ENCODE measurements at regions not wholly inside any gene's neighbourhood (a gene's known extent, or its start where the extent isn't known, plus 50 kb on each side); places are given as distances from the start of the nearest gene placed in this dataset.
A peak's percentile ranks its signal among the peaks of the same experiment; 100 is the strongest.

DNA sequence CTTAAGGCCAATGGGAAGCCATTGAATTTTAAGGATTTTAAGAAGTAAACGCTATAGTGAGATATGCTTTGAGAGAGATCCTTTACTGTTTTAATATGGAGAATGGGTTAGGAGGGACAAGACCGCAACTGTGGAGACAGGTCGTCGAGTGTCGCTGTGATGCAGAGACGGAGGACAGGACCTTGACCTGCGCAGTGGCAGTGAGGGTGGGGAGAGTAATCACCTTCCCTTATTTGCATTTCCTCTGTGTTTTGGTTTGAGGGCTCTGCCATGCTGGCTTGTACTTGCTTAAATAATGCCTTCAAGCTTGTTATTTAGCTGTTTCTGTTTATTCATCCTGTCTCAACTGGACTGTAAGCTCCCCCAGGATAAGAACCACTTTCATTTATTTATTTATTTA is 345.0 kb downstream of the FBXW7 start:
- DNase-seq = no peak

DNA sequence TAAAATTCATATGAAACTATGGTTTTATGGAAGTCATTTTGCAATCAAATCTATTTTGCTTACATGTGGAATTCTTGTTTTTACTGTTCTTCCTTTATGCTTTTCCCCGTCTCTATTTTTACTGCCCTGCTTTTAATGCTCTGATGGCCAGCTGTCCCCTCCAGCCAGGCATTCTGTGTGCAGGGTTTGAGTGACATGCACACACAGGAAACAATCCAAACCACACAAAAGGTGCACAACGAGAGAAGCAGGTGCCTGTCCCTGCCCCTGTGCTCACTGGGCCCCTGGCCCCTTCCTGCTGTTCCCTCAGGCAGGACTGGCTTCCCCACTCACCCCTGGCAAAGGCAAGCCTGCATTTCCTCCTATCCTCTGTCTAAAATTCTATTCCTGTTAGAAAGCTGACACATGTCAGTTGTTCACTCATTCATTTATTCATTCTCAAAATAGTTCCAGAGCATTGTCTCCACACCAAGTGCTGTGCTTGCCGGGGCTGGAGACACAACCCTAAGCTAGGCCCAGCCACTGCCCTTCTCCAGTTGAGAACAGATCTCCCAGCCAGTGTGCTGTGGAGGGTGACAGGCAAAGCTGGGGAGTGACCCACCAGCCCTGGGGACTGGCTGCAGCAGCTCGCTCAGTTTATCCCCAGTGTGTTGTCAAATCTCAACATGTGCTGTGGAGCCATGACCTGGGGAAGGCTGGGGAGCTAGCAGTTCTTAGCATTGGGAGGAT is 346.3 kb downstream of the FBXW7 start:
- no peak for DNase-seq

GRCh38 chr4:152188801-152189200 is 347.1 kb downstream of the FBXW7 start:
- no peak for DNase-seq

DNA sequence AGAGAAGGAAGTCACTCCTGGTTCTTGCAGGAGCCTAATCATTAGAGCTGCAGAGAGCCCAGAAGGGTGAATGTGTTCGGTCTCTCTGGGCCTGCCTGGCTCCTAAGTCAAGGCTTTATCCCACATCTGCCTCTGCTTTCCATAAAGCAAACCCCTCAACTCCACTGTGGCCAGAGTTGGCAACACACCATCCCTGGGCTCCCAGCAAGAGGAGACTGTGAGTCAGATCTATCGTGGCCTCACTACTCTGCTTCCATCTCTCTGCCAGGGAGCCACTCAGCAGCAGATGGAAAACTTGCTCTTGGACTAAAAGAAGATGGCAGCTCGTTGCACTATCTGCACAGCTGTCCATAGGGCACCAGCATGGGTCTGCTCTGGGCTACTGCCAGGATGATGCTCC is 348.2 kb downstream of the FBXW7 start:
- DNase-seq = no peak

DNA sequence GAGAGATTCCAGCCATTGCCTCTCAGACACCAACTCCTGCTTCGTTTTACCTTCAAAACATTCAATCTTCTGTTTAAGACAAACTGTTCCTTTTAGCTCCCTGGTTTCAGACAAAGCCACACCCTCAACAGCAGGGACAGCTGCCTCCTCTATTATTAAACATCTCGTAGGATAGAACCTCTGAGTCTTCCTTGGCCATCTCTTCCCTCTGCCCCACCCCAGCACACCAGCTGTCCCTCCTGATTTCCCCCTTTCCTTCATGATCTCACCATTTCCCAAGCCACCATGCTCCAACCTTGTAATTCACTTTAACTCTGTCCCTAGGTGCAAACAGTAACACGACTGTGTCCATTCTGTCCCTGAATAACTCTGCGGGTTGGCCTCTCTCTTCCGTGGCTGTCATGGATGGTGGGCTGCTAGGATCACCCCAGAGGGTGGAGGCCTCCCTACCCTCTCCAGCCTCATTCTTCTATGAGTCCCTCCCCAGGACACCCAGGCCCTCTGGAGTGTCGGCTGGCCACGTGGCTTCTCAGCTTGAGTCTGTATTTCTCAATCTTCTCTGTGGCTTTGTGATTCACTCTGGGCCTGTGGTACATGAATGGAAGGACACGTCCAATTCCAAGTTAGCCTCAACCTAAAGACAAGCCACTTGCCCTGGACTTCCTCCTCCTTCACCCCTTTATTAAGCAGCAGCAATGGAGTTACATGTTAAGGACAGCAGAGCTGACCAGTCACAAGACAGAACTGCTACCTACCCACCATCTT is 349.9 kb downstream of the FBXW7 start:
- DNase-seq = no peak

- DNase-seq = no peak
These were observed 354.7 kb downstream of the FBXW7 start for GRCh38 chr4:152181150-152181549.

DNA sequence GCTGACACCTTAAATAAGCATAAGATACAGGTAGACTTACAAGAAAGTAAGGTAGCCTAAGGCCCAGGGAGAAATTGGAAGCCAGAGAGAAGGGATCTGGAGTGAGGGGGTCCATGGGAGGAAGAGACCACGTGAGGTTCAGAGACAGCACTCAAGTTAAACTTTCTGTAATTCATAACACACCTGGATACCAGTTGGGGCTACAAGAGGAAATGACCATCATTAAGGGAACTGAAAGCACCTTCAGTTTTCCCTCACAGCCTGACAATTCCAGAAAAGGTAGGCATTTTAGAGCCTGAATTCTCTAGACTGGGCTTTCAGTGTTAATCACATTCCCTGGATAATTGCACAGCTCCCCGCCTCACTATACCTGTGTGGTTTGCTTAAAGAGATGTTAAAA is 355.5 kb downstream of the FBXW7 start:
- DNase-seq = no peak

DNA sequence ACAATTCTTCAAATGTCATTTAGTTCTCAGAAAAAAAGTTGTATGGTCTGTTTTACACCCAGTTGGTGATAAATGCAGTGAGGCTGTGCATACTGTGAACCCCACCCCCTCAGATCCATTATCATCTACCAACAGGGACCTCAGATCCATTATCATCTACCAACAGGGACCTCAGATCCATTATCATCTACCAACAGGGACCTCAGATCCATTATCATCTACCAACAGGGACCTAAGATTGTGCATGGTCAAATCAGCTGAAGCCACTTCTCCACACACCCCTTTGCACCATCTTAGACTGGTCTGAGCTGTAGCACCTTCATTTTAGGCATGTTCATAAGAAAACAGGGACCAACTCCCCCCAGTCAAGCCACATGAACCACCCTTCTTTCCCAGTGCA is 358.4 kb downstream of the FBXW7 start:
- DNase-seq = peak; percentile 3

DNA sequence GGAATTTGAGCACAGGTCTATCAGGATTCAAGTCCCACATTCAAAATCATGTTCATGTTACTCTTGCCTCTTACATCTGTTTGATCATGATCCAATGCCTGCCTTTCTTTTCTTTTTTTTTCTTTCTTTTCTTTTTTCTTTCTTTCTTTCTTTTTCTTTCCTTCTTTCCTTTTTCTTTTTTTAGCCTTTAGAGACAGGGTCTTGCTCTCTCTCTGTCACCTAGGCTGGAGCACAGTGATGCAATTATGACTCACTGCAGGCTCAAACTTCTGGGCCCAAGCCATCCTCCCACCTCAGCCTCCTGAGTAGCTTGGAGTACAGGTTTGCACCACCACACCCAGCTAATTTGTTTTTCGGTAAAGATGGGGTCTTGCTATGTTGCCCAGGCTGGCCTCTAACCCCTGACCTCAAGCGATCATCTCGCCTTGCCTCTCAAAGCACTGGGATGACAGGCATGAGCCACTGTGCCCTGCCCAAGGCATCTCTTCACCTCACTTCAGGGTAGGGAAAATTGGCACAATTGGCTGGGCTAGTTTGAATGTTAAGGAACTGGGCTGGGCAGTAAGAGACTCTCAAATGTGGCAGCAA is 359.2 kb downstream of the FBXW7 start:
- DNase-seq = no peak

DNA sequence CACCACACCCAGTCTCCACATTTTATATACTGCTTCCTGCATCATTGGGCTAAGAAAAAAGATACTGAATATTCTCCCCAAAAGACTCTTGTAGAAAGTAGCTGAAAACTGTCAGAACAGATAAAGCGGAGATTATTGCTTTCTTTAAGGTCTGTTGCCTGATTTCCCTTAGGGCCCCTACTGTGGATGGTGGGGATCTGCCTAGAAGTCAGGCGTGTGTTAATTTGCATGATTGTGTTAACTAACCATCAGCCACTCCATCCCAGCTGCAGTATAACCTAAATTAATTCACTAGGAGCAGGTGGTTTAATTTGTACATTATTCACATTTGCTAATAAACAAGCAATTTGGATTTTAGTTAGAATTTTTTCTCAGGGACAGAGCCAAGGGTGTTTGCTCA is 360.3 kb downstream of the FBXW7 start:
- DNase-seq = no peak

GRCh38 chr4:152172146-152172545 is 363.7 kb downstream of the FBXW7 start:
- no peak for DNase-seq

DNA sequence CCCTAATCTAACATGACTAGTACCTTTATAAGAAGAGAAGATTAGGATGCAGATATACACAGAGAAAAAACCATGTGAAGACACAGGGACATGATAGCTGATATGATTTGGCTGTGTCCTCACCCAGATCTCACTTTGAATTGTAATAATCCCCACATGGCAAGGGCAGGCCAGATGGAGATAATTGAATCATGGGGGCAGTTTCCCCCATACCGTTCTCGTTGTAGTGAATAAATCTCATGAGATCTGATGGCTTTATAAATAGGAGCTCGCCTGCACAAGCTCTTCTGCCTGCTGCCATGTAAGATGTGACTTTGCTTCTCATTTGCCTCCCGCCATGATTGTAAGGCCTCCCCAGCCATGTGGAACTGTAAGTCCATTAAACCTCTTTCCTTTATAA is 364.3 kb downstream of the FBXW7 start:
- no peak for DNase-seq

- no peak for DNase-seq
These were observed 366.2 kb downstream of the FBXW7 start for GRCh38 chr4:152169683-152170082.

DNA sequence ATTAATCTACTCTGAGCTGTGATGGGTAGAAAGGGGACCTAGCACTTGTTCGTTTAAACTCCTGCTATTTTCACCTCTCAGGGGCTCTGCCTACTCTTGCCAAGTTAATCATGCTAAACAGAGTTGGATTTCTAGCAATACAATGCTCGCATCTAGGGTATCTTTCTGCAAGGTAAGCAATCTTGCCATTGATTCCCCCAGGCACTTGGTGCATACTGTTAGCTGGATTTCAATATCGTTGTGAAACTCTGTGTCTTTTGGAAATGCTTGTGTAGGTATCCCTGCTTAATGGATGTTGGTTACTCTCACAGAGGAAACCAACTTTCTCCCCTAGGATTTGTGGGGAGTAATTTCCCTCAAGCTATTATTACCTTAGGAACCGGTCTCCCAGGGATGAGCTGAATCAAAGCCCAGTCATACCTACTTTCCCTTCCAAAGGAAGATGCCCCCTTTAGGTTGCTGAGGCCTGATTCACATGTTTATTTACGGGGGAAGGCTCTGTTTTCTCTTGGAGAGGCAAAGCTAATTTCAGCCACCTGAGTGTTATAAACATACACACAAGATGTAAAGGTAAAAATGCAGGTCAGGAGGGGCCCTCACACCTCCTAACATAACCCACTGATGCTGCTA is 366.8 kb downstream of the FBXW7 start:
- DNase-seq = no peak

DNA sequence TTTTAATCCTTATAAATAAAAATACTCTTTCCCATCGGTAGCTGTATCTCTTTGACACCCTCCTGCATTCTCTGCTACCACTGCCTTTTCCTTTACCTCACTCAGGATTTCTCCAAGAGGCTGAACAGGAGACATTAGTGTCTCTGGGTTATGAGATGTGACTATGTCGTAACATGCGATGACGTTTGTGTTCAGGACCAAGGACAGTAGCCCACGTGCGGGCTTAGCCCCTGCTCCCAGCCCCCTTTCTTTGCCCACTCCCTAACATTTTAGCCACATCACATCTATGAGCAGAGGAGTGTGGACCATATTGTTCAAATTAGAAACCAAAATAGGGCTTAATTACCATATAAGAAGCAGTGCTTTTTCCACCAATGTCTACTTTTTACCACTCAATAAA is 369.3 kb downstream of the FBXW7 start:
- peak; percentile 18 for DNase-seq

GRCh38 chr4:152165846-152166245 is 370.0 kb downstream of the FBXW7 start:
- no peak for DNase-seq

GRCh38 chr4:152165146-152165545 is 370.7 kb downstream of the FBXW7 start:
- no peak for DNase-seq

GRCh38 chr4:152164561-152164960 is 371.3 kb downstream of the FBXW7 start:
- no peak for DNase-seq

DNA sequence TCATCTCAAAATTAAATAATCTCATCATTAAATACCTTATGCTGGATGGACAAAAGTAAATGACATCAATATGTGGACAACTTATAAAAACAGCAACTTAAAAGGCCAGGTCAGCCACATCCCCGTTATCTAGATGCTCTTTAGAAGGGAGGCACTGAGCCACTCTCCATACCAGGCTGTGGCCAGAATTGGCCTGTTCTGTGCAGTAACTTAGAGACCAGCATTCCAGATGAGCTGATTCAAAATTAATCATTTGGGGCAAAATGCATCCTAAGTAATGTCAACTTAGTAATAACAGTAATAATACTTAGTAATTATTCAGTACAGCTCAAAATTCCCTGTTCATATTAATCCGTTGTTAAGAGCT is 373.6 kb downstream of the FBXW7 start:
- DNase-seq = no peak

DNA sequence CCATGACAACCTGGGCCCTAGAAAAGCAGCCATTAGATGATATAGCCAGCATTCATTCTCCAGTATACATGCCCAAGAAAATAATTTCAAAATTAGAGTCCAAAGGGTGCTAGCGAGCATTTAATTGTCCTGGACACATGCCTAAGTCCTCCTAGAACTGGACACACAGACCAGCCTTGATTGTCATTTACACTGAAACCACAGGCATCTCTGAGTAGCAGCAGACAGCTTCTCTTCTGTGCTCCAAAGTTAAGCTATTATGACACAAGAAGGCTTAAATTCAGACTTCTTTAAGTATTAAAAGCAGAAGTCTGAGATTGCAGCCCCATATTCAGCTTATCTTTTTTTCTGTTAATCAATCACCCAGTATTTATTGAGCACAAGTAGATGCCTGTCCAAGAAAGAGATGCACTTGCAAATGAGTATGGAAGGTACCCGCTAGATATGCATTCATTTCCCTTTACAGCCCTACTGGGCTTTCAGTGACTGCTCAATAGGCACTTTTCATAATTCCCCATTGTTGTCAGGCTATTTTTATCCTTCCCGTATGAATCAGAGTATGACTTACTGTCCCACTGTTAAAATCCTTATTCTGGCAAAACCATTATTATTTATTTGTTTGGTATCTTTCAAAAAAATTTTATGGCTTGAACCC is 374.1 kb downstream of the FBXW7 start:
- DNase-seq = no peak

GRCh38 chr4:152160225-152160800 is 375.6 kb downstream of the FBXW7 start:
- DNase-seq = no peak

DNA sequence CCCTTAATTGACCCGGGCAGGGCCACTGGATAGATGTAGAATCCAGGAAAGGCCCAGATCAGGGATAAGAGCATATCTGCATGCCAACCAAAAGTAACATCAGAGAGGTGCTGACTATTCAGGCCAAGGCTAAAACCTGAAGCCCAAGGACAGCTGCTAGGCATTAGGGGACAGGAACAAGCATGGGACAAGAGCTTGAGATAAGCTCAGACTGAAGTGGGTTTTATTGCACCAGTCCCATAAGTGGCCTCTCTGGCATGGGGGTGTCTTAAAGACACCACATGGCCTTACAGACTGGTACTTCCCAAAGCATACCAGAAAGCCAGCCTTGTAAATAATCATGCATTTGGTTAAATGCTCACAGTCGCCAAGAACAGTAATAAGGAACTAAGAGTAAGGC is 376.1 kb downstream of the FBXW7 start:
- no peak for DNase-seq

DNA sequence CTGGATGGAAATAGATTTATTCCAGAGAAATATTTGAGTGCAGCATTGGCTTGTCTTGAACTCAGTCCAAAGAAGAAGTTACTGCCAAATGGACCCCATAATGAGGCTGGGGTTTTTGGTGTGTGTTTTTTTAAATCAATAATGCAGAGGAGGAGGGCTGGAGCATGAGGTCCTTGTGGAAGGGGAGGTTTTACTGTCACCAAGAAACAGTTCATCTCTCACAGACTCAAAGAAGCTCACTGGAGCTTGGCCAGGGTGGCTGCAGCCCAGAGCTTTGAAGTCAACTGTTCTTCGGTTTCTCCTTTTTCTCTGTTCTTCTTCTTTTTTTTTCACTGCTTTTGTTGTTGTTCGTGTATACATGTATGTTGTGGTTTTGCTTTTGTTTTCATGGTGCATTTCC is 377.7 kb downstream of the FBXW7 start:
- DNase-seq = no peak
